Uterus (tissue), 3 donors: ENCODE measurements at regions not wholly inside any gene's neighbourhood (a gene's known extent, or its start where the extent isn't known, plus 50 kb on each side); places are given as distances from the start of the nearest gene placed in this dataset.

Experiments used
- DNase-seq, 2 donors: peaks; one replicate each; pipeline ENCODE4 v3.0.0-alpha.2; 2019 to 2020
- H3K27ac ChIP-seq, 2 donors: fragments of 200-600 bp; sonication (generic); 1 replicate in 1 of 2; 2 replicates in 1 of 2; pipeline ENCODE4 v1.5.1; 2016 to 2018
- H3K27me3 ChIP-seq, 2 donors: fragments of 200-600 bp; sonication (generic); one replicate each; pipeline ENCODE4 v1.5.1; 2018 to 2019; ENCODE audit warnings: control low read depth in 1 of 2
- H3K36me3 ChIP-seq, 2 donors: fragments of 200-600 bp; sonication (generic); one replicate each; pipeline ENCODE4 v1.5.1; 2019; ENCODE audit warnings: control low read depth in 1 of 2
- H3K4me1 ChIP-seq, 2 donors: fragments of 200-600 bp; sonication (generic); one replicate each; pipeline ENCODE4 v1.5.1; 2018 to 2019; ENCODE audit warnings: control low read depth in 1 of 2
- H3K4me3 ChIP-seq, 2 donors: fragments of 200-600 bp; sonication (generic); 1 replicate in 1 of 2; 2 replicates in 1 of 2; pipeline ENCODE4 v1.5.1; 2018 to 2019; ENCODE audit warnings: mild to moderate bottlenecking in 1 of 2
- H3K9me3 ChIP-seq, 2 donors: fragments of 200-600 bp; sonication (generic); one replicate each; pipeline ENCODE4 v1.5.1; 2019; ENCODE audit warnings: control low read depth in 1 of 2
- POLR2A ChIP-seq, 2 donors: fragments of 450-650 bp; IDR thresholded peaks; one replicate each; pipeline ENCODE4 v1.6.1; 2016; ENCODE audit warnings: antibody characterized with exemption in 2 of 2, mild to moderate bottlenecking in 1 of 2, moderate library complexity in 1 of 2
- intact Hi-C: fragments of 100-400 bp; cut with DNase I; formaldehyde crosslinking; loops from one replicate; pipeline ENCODE4 v1.15.1; 2023; ENCODE audit warnings: low total_unique reads
- TF ChIP-seq, protein P1 (sequence below), 4 experiments: fragments of 200-600 bp in 2 of 4; fragments of 450-650 bp in 2 of 4; sonication (generic) in 2 of 4; IDR thresholded peaks; one replicate each; pipeline ENCODE4 v1.5.1; 2016 to 2019; ENCODE audit warnings: antibody characterized with exemption in 4 of 4, mild to moderate bottlenecking in 2 of 4, moderate library complexity in 1 of 4
- donor health status: DM: yes; HTN: yes; CAD: no.

- no peaks in the 10 kb centered on the region for H3K4me1 ChIP-seq
- no peaks in the 10 kb centered on the region for H3K27me3 ChIP-seq
- no peaks in the 10 kb centered on the region for H3K9me3 ChIP-seq
- H3K27ac ChIP-seq, result no peak overlapping the region
- intact Hi-C loops, result no loop called here
- H3K36me3 ChIP-seq, result no peaks in the 10 kb centered on the region
- DNase-seq, result no peak
- TF ChIP-seq, protein P1, sequence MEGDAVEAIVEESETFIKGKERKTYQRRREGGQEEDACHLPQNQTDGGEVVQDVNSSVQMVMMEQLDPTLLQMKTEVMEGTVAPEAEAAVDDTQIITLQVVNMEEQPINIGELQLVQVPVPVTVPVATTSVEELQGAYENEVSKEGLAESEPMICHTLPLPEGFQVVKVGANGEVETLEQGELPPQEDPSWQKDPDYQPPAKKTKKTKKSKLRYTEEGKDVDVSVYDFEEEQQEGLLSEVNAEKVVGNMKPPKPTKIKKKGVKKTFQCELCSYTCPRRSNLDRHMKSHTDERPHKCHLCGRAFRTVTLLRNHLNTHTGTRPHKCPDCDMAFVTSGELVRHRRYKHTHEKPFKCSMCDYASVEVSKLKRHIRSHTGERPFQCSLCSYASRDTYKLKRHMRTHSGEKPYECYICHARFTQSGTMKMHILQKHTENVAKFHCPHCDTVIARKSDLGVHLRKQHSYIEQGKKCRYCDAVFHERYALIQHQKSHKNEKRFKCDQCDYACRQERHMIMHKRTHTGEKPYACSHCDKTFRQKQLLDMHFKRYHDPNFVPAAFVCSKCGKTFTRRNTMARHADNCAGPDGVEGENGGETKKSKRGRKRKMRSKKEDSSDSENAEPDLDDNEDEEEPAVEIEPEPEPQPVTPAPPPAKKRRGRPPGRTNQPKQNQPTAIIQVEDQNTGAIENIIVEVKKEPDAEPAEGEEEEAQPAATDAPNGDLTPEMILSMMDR (IDR thresholded peaks at IDR 0.05), result no peak
- TF ChIP-seq POLR2A (IDR thresholded peaks at IDR 0.05), result no peak
- H3K4me3 ChIP-seq, result no peak overlapping the region
Observed at GRCh38 chr7:125154930-125155329, 225.3 kb upstream of the POT1 start.

DNA sequence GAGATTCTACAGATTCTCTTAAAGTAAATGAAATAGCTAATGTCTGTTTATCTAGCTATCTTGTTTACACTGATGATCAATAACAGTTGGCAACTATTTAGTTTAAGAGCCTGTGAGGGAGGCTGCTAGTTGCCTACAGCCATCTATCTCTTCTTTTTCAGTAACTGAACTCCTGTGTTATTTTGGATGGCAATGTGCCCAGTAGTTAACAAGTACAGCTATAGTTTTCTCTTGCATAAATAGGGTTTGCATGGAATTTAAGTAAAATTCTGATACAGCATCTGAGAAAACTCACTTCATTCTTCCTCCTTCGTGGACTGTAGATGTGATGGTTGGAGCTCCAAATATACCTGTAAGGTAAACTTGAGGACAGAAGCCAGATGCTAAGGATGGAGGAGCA, 219.5 kb upstream of the POT1 start:
- no peak overlapping the region for H3K4me3 ChIP-seq
- no peaks in the 10 kb centered on the region for H3K9me3 ChIP-seq
- H3K27ac ChIP-seq, result no peak overlapping the region
- DNase-seq, result no peak
- no peaks in the 10 kb centered on the region for H3K27me3 ChIP-seq
- H3K36me3 ChIP-seq, result no peaks in the 10 kb centered on the region
- H3K4me1 ChIP-seq, result no peaks in the 10 kb centered on the region
- intact Hi-C loops, result no loop called here
- no peak for TF ChIP-seq POLR2A (IDR thresholded peaks at IDR 0.05)
- TF ChIP-seq, protein P1 (IDR thresholded peaks at IDR 0.05), result no peak

- Histone ChIP-seq H3K9me3 (no peaks in the 10 kb centered on the region), H3K36me3 (no peaks in the 10 kb centered on the region), H3K4me1 (no peaks in the 10 kb centered on the region), H3K4me3 (no peak overlapping the region), H3K27ac (no peak overlapping the region), H3K27me3 (no peaks in the 10 kb centered on the region)
- no peak for DNase-seq
- TF ChIP-seq, protein P1 (IDR thresholded peaks at IDR 0.05), result no peak
- intact Hi-C loops, result no loop called here
Observed at GRCh38 chr7:125147047-125147446, 217.4 kb upstream of the POT1 start.

DNA sequence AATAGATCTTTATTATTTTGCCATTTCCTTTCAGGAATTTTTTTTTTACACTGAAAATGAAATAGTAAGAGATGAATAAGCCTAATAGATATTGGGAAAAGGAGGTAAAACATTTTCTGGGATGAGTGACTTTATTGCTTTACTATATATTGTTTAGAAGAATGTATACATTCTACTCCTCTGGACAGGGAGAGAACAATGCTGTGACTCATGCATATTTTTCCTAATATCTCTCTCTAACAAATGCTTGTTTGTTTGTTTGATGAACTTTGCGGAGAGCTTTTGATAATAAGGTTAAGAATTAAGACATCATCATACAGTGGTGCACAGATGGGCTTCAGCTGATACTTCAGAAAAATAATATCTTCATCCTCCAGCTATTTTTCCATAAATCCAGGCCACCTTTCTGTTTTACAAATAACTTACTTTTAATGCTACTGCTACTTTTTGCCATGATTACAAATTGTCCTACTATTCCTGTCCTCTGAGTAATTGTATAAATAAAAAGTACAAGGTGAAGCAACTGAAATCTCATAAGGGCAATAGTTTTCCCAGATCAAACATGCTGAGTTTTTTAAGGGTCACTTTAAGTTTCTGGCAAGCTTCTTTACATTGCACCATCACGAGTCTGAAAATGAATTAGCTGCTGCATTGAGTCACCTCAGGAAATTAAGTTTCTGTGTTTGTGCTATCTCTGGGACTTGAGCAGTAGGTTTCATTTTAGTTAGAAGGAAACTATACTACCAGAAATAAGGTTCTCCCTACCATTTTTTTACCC, 207.3 kb upstream of the POT1 start:
- Histone ChIP-seq H3K4me1 (no peaks in the 10 kb centered on the region), H3K4me3 (no peak overlapping the region), H3K27me3 (no peaks in the 10 kb centered on the region), H3K27ac (no peak overlapping the region), H3K36me3 (no peaks in the 10 kb centered on the region), H3K9me3 (no peaks in the 10 kb centered on the region)
- intact Hi-C loops, result no loop called here
- TF ChIP-seq, protein P1 (IDR thresholded peaks at IDR 0.05), result no peak
- no peak for TF ChIP-seq POLR2A (IDR thresholded peaks at IDR 0.05)
- DNase-seq, result no peak

DNA sequence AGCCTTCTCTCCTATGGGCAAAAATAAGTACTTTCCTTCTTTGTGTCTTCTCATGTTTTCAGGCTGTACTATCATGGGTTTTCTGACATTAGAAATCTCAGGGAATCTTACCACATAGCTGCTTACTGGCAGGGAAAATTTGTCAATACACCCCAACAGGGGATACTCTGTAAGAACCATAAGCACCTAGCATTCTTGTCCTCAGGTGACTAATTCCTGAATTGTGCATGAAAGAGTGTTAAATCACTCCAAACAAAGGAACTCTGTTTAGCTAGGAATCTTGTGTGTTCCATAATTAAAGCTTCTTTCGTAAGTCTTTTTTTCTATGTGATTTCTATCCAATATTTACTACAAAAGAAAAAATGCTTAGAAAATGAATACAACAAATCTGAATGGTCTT, 206.7 kb upstream of the POT1 start:
- no peak for DNase-seq
- H3K27ac ChIP-seq, result no peak overlapping the region
- intact Hi-C loops, result no loop called here
- H3K36me3 ChIP-seq, result no peaks in the 10 kb centered on the region
- H3K4me1 ChIP-seq, result no peaks in the 10 kb centered on the region
- TF ChIP-seq, protein P1 (IDR thresholded peaks at IDR 0.05), result no peak
- no peak for TF ChIP-seq POLR2A (IDR thresholded peaks at IDR 0.05)
- no peaks in the 10 kb centered on the region for H3K9me3 ChIP-seq
- no peaks in the 10 kb centered on the region for H3K27me3 ChIP-seq
- no peak overlapping the region for H3K4me3 ChIP-seq
